Fibroblast of mammary gland (primary cell): ENCODE measurements at regions not wholly inside any gene's neighbourhood (a gene's known extent, or its start where the extent isn't known, plus 50 kb on each side); places are given as distances from the start of the nearest gene placed in this dataset.

ENCODE experiments used
- DNase-seq: peaks from one replicate; pipeline ENCODE4 v3.0.0-alpha.2; 2010; ENCODE audit warnings: low read depth
- H3K4me3 ChIP-seq: 2 replicates; pipeline ENCODE4 v1.5.1; 2011; ENCODE audit warnings: low read depth, mild to moderate bottlenecking, low read length, moderate library complexity; ENCODE audit not compliant: control insufficient read depth
- CTCF ChIP-seq: conservative IDR thresholded peaks from 2 replicates; pipeline ENCODE4 v1.5.1; 2011; ENCODE audit warnings: low read depth, low read length, inconsistent platforms; ENCODE audit not compliant: control insufficient read depth, insufficient read depth

GRCh38 chr14:65946494-65946893, 534.0 kb downstream of the FUT8 start:
- TF ChIP-seq CTCF: no peak
- no peak for DNase-seq

GRCh38 chr14:65948302-65948701, 535.8 kb downstream of the FUT8 start:
- no peak for DNase-seq
- H3K4me3 ChIP-seq: no peak overlapping the region
- no peak for TF ChIP-seq CTCF

More at GRCh38 chr14:65946494-65946893, 534.0 kb downstream of the FUT8 start:
- H3K4me3 ChIP-seq: no peak overlapping the region

- no peak for TF ChIP-seq CTCF
- H3K4me3 ChIP-seq: no peak overlapping the region
- peak; percentile 35 for DNase-seq
Observed at GRCh38 chr14:65949711-65950516, 536.3 kb upstream of the CCDC196 start.

- DNase-seq: no peak
- TF ChIP-seq CTCF: no peak
- no peak overlapping the region for H3K4me3 ChIP-seq
Observed at GRCh38 chr14:65954942-65955341, 531.2 kb upstream of the CCDC196 start.

GRCh38 chr14:65957631-65958205, 528.5 kb upstream of the CCDC196 start:
- no peak for DNase-seq
- no peak overlapping the region for H3K4me3 ChIP-seq
- no peak for TF ChIP-seq CTCF

GRCh38 chr14:65958664-65959562, 527.3 kb upstream of the CCDC196 start:
- no peak overlapping the region for H3K4me3 ChIP-seq
- DNase-seq: peak; percentile 45
- peak; percentile 35 for TF ChIP-seq CTCF
